ENCODE measurements at regions not wholly inside any gene's neighbourhood (a gene's known extent, or its start where the extent isn't known, plus 50 kb on each side); places are given as distances from the start of the nearest gene placed in this dataset.

DNA sequence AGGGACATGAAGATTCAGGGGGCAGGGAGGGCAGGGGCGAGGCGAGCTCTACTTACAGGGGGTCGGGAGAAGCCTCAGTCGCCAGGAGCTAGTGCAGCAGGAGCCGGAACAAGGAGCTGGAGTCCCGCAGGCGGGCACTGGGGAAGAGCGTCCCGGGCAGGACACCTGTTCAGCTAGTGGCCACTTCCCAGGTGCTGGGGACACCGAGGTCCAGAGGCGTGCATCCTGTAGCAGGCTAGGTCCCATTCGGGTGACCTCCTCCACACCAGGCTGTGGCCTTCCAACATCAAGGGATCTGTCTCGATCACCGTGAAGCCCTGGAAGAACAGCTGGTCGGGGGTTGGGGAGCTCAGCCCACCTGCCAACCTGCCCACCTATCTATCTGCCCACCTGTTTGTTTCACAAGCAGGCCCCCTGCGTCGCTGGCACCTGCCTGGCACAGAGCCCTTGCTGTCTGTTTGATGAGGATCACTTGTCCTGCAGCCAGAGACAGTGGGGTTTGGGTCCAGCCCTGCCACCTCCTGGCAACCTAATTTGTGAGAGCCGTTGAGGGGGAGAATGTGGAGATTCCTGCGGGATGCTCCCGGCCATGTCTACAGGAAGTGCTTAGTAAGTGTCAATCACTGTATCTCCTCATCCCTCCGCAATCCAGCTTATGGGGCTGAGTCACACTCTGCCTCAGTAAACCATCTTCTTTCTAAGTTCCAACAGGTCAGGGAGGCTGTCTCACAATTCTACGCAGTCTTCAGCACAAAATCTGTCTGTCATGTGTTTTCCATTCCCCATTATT is 940.9 kb downstream of the BRD1 start:
- H3K27ac ChIP-seq (ENCODE audit: low read length) = no peak overlapping the region
- no peaks in the 10 kb centered on the region for H3K9me3 ChIP-seq
- Mint-ChIP-seq H3K27ac (no peak overlapping the region), H3K36me3 (no peaks in the 10 kb centered on the region), H3K9me3 (no peaks in the 10 kb centered on the region), H3K27me3 (peaks cover 9 to 11% of the 10 kb centered on the region in 2 donors), H3K4me1 (no peaks in the 10 kb centered on the region), H3K4me3 (no peak overlapping the region)
- no peak overlapping the region for H3K4me3 ChIP-seq (ENCODE audit: control insufficient read depth in 1 of 2, extremely low read depth in 1 of 2, low read length in 1 of 2)
- ChIA-PET CTCF (no interaction called here), POLR2A (no interaction called here)
- ATAC-seq (replicated peaks in 1 of 4) = no peak
- H3K36me3 ChIP-seq (ENCODE audit: control insufficient read depth in 2 of 2, extremely low read depth in 1 of 2, insufficient read depth in 1 of 2, low read length in 1 of 2) = no peaks in the 10 kb centered on the region
- peak in 1 of 35 experiments; percentile 21 for DNase-seq
- no peaks in the 10 kb centered on the region for H3K4me1 ChIP-seq (ENCODE audit: control insufficient read depth in 1 of 2, extremely low read depth in 1 of 2, insufficient read depth in 2 of 2, low read length in 2 of 2)
- H3K27me3 ChIP-seq (replicated peaks in 1 of 2; ENCODE audit: control insufficient read depth in 2 of 2, extremely low read depth in 1 of 2, insufficient read depth in 2 of 2, low read length in 1 of 2) = peaks cover 0 to 42% of the 10 kb centered on the region in 2 experiments
- WGBS (ENCODE audit: insufficient coverage) = 91% methylated on average over 17 of the region's 22 CpGs

DNA sequence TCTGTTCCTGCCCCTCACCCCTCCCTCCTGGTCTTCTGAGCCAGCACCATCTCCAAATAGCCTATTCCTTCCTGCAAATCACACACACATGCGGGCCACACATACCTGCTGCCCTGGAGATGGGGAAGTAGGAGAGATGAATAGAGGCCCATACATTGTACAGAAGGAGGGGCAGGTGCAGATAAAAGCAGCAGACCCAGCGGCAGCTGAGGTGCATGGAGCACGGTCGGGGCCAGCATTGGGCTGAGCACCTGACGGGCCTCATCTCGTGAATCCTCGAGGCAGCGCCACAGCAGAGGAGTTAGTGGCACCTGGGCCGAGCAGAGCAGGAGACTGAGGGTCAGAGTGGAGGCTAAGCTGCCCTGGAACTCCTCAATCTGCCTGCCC is 941.8 kb downstream of the BRD1 start:
- Histone ChIP-seq H3K27me3 (replicated peaks in 1 of 2; ENCODE audit: control insufficient read depth in 2 of 2, extremely low read depth in 1 of 2, insufficient read depth in 2 of 2, low read length in 1 of 2) (peaks cover 0 to 47% of the 10 kb centered on the region in 2 experiments), H3K27ac (ENCODE audit: low read length) (no peak overlapping the region)
- no peak for DNase-seq

DNA sequence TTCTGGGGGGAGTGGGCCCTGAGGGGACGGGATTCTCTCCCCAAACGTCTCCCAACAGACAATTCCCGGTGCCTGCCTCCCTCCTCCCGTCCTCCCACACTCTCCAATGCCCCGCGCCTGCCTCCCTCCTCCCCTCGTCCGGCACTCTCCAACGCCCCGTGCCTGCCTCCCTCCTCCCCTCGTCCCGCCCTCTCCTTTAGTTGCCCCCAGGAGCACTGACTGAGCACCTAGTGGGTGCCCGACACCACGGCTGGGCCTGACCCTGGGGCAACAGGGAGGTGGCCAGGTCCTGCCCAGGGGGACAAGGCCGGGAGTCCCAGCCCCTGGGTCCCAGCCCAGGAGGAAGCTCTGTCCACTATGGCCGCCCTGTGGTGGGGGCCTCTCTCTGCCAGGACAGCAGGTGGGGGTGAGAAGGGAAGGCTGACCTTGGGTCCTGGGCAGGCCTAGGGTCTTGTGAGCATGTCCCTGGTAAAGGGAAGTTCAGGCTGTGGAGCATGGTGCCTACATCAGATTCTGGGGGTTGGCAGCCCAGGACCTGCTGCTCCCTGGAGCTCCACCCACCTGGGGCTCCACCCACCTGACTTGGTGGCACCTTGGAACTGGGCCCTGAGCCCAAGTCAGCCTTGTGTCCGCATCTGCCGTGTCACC is 942.3 kb downstream of the BRD1 start:
- ChIA-PET CTCF (no interaction called here), POLR2A (no interaction called here)
- 67% methylated on average over 12 of the region's 18 CpGs for WGBS (ENCODE audit: insufficient coverage)
- no peaks in the 10 kb centered on the region for H3K36me3 Mint-ChIP-seq
- no peaks in the 10 kb centered on the region for H3K9me3 ChIP-seq
- peaks cover 0 to 47% of the 10 kb centered on the region in 2 experiments for H3K27me3 ChIP-seq (replicated peaks in 1 of 2; ENCODE audit: control insufficient read depth in 2 of 2, extremely low read depth in 1 of 2, insufficient read depth in 2 of 2, low read length in 1 of 2)
- no peak overlapping the region for H3K4me3 Mint-ChIP-seq
- no peaks in the 10 kb centered on the region for H3K4me1 Mint-ChIP-seq
- H3K36me3 ChIP-seq (ENCODE audit: control insufficient read depth in 2 of 2, extremely low read depth in 1 of 2, insufficient read depth in 1 of 2, low read length in 1 of 2) = no peaks in the 10 kb centered on the region
- no peak overlapping the region for H3K27ac ChIP-seq (ENCODE audit: low read length)
- peaks cover 9 to 11% of the 10 kb centered on the region in 2 donors for H3K27me3 Mint-ChIP-seq
- peak in 1 of 35 experiments; percentile 13 for DNase-seq
- no peak for ATAC-seq (replicated peaks in 1 of 4)
- no peak overlapping the region for H3K4me3 ChIP-seq (ENCODE audit: control insufficient read depth in 1 of 2, extremely low read depth in 1 of 2, low read length in 1 of 2)
- H3K4me1 ChIP-seq (ENCODE audit: control insufficient read depth in 1 of 2, extremely low read depth in 1 of 2, insufficient read depth in 2 of 2, low read length in 2 of 2) = no peaks in the 10 kb centered on the region
- H3K27ac Mint-ChIP-seq = no peak overlapping the region
- no peaks in the 10 kb centered on the region for H3K9me3 Mint-ChIP-seq

More for the DNA sequence above, 941.8 kb downstream of the BRD1 start:
- WGBS (ENCODE audit: insufficient coverage) = 92% methylated on average over 7 of the region's 9 CpGs
- H3K9me3 ChIP-seq = no peaks in the 10 kb centered on the region
- Mint-ChIP-seq H3K36me3 (no peaks in the 10 kb centered on the region), H3K27ac (no peak overlapping the region), H3K9me3 (no peaks in the 10 kb centered on the region), H3K27me3 (peaks cover 9 to 11% of the 10 kb centered on the region in 2 donors), H3K4me3 (no peak overlapping the region), H3K4me1 (no peaks in the 10 kb centered on the region)
- no peaks in the 10 kb centered on the region for H3K36me3 ChIP-seq (ENCODE audit: control insufficient read depth in 2 of 2, extremely low read depth in 1 of 2, insufficient read depth in 1 of 2, low read length in 1 of 2)
- H3K4me3 ChIP-seq (ENCODE audit: control insufficient read depth in 1 of 2, extremely low read depth in 1 of 2, low read length in 1 of 2) = no peak overlapping the region
- POLR2A ChIA-PET = no interaction called here
- no peak for ATAC-seq (replicated peaks in 1 of 4)
- no peaks in the 10 kb centered on the region for H3K4me1 ChIP-seq (ENCODE audit: control insufficient read depth in 1 of 2, extremely low read depth in 1 of 2, insufficient read depth in 2 of 2, low read length in 2 of 2)
- CTCF ChIA-PET = no interaction called here

- Mint-ChIP-seq H3K4me3 (no peak overlapping the region), H3K9me3 (no peaks in the 10 kb centered on the region), H3K36me3 (no peaks in the 10 kb centered on the region), H3K27me3 (peaks cover 9 to 11% of the 10 kb centered on the region in 2 donors), H3K4me1 (no peaks in the 10 kb centered on the region), H3K27ac (no peak overlapping the region)
- Histone ChIP-seq H3K9me3 (no peaks in the 10 kb centered on the region), H3K36me3 (ENCODE audit: control insufficient read depth in 2 of 2, extremely low read depth in 1 of 2, insufficient read depth in 1 of 2, low read length in 1 of 2) (no peaks in the 10 kb centered on the region), H3K4me1 (ENCODE audit: control insufficient read depth in 1 of 2, extremely low read depth in 1 of 2, insufficient read depth in 2 of 2, low read length in 2 of 2) (no peaks in the 10 kb centered on the region), H3K27me3 (replicated peaks in 1 of 2; ENCODE audit: control insufficient read depth in 2 of 2, extremely low read depth in 1 of 2, insufficient read depth in 2 of 2, low read length in 1 of 2) (peaks cover 0 to 44% of the 10 kb centered on the region in 2 experiments), H3K27ac (ENCODE audit: low read length) (no peak overlapping the region), H3K4me3 (ENCODE audit: control insufficient read depth in 1 of 2, extremely low read depth in 1 of 2, low read length in 1 of 2) (no peak overlapping the region)
- 81% methylated on average over 14 of the region's 16 CpGs for WGBS (ENCODE audit: insufficient coverage)
- ChIA-PET CTCF (no interaction called here), POLR2A (no interaction called here)
- DNase-seq = peak in 1 of 35 experiments; percentile 17
- ATAC-seq (replicated peaks in 1 of 4) = no peak
These were observed 942.9 kb downstream of the BRD1 start for GRCh38 chr22:48884786-48885185.

- Histone ChIP-seq H3K9me3 (no peaks in the 10 kb centered on the region), H3K27ac (ENCODE audit: low read length) (no peak overlapping the region), H3K36me3 (ENCODE audit: control insufficient read depth in 2 of 2, extremely low read depth in 1 of 2, insufficient read depth in 1 of 2, low read length in 1 of 2) (no peaks in the 10 kb centered on the region), H3K27me3 (replicated peaks in 1 of 2; ENCODE audit: control insufficient read depth in 2 of 2, extremely low read depth in 1 of 2, insufficient read depth in 2 of 2, low read length in 1 of 2) (peaks cover 0 to 39% of the 10 kb centered on the region in 2 experiments), H3K4me3 (ENCODE audit: control insufficient read depth in 1 of 2, extremely low read depth in 1 of 2, low read length in 1 of 2) (no peak overlapping the region), H3K4me1 (ENCODE audit: control insufficient read depth in 1 of 2, extremely low read depth in 1 of 2, insufficient read depth in 2 of 2, low read length in 2 of 2) (no peaks in the 10 kb centered on the region)
- no peaks in the 10 kb centered on the region for H3K9me3 Mint-ChIP-seq
- ChIA-PET POLR2A (no interaction called here), CTCF (no interaction called here)
- H3K4me3 Mint-ChIP-seq = no peak overlapping the region
- 77% methylated on average over 9 of the region's 12 CpGs for WGBS (ENCODE audit: insufficient coverage)
- no peaks in the 10 kb centered on the region for H3K4me1 Mint-ChIP-seq
- H3K36me3 Mint-ChIP-seq = no peaks in the 10 kb centered on the region
- peaks cover 8 to 9% of the 10 kb centered on the region in 2 donors for H3K27me3 Mint-ChIP-seq
- no peak for DNase-seq
- ATAC-seq (replicated peaks in 1 of 4) = no peak
- H3K27ac Mint-ChIP-seq = no peak overlapping the region
These were observed 943.3 kb downstream of the BRD1 start for GRCh38 chr22:48884324-48884723.

DNA sequence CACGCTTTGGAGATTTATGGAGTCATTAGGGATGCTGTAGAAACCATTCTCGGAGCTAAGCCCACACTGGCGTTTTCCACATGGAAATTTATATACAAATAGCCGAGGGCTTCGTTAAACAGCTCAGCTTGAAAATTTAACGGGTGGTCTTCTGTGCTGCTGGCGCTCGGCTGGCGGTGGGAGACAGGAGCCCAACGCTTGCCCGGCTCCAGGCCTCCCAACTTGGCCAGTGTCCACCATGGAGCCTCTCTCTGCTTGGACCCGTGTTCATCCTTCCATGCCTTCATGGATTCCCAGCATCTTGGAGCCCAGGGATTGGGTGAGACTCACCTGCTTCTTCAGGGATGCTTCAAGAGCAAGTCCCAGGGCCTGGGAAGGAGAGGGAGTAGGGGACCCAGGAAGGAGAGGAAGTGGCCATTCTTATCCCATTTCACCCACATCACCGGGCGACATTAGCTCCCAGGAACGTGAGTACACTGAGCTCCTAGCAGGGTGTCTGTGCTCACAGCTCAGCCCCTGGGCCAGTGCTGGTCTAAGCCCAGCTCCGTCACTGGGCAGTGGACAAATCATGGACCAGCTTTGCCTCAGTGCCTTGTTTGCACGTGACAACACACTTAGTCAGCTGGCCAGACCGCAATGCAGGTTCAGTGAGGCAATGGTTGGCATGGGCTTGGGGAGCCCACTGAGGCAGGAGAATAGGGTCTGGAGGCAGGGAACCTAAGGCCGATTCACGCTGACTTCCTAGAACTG is 944.3 kb downstream of the BRD1 start:
- Histone ChIP-seq H3K27ac (ENCODE audit: low read length) (no peak overlapping the region), H3K27me3 (replicated peaks in 1 of 2; ENCODE audit: control insufficient read depth in 2 of 2, extremely low read depth in 1 of 2, insufficient read depth in 2 of 2, low read length in 1 of 2) (peaks cover 0 to 37% of the 10 kb centered on the region in 2 experiments), H3K9me3 (no peaks in the 10 kb centered on the region), H3K4me3 (ENCODE audit: control insufficient read depth in 1 of 2, extremely low read depth in 1 of 2, low read length in 1 of 2) (no peak overlapping the region), H3K4me1 (ENCODE audit: control insufficient read depth in 1 of 2, extremely low read depth in 1 of 2, insufficient read depth in 2 of 2, low read length in 2 of 2) (no peaks in the 10 kb centered on the region), H3K36me3 (ENCODE audit: control insufficient read depth in 2 of 2, extremely low read depth in 1 of 2, insufficient read depth in 1 of 2, low read length in 1 of 2) (no peaks in the 10 kb centered on the region)
- H3K27ac Mint-ChIP-seq = no peak overlapping the region
- H3K9me3 Mint-ChIP-seq = no peaks in the 10 kb centered on the region
- DNase-seq (no peak), ATAC-seq (replicated peaks in 1 of 4) (no peak)
- no peaks in the 10 kb centered on the region for H3K36me3 Mint-ChIP-seq
- 87% methylated on average over 13 of the region's 20 CpGs for WGBS (ENCODE audit: insufficient coverage)
- POLR2A ChIA-PET = no interaction called here
- H3K4me3 Mint-ChIP-seq = no peak overlapping the region
- H3K4me1 Mint-ChIP-seq = no peaks in the 10 kb centered on the region
- H3K27me3 Mint-ChIP-seq = peaks cover 6% of the 10 kb centered on the region in 2 donors
- CTCF ChIA-PET = no interaction called here

All from T-cell (primary cell).